ENCODE measurements at regions not wholly inside any gene's neighbourhood (a gene's known extent, or its start where the extent isn't known, plus 50 kb on each side); places are given as distances from the start of the nearest gene placed in this dataset.

- BruUV-seq (replicated peaks), result no TSS peak
Observed at GRCh38 chr3:80889535-80889934, 871.9 kb downstream of the GBE1 start.

More at GRCh38 chr3:80889535-80889934, 871.9 kb downstream of the GBE1 start:
- no peak overlapping the region for H2AFZ ChIP-seq (ENCODE audit: low read depth, low read length)
- H3K9me1 ChIP-seq (ENCODE audit: control insufficient read depth, insufficient read depth, low read length), result no peaks in the 10 kb centered on the region
- no peaks in the 10 kb centered on the region for H3K4me1 ChIP-seq (replicated peaks in 1 of 2; ENCODE audit: control insufficient read depth in 2 of 2, insufficient read depth in 2 of 2, low read length in 2 of 2)
- ChIA-PET POLR2A (no interaction called here), CTCF (ENCODE audit: low intra/inter-chr PET ratio) (no interaction called here)
- H3K27me3 ChIP-seq (ENCODE audit: control insufficient read depth in 2 of 2, insufficient read depth in 2 of 2, low read length in 2 of 2), result no peaks in the 10 kb centered on the region
- no peaks in the 10 kb centered on the region for H3K9me3 ChIP-seq (replicated peaks; ENCODE audit: control insufficient read depth, insufficient read depth, low read depth, low read length)
- H4K20me1 ChIP-seq (replicated peaks; ENCODE audit: control insufficient read depth, insufficient read depth, low read length), result no peaks in the 10 kb centered on the region
- intact Hi-C loops (cut with micrococcal nuclease) (no loop called here), in situ Hi-C loops (cut with MboI) (no loop called here)
- FAIRE-seq (no peak), DNase-seq (ENCODE audit: extremely low read depth in 1 of 4, low spot score in 3 of 4) (no peak), ATAC-seq (no peak)
- no peaks in the 10 kb centered on the region for H3K79me2 ChIP-seq (ENCODE audit: control insufficient read depth, insufficient read depth, low read length)
- H3K36me3 ChIP-seq (ENCODE audit: control insufficient read depth, insufficient read depth, low read length), result no peaks in the 10 kb centered on the region
- no peak overlapping the region for H3K4me2 ChIP-seq (ENCODE audit: insufficient read depth, low read length)
- H3K27ac ChIP-seq (ENCODE audit: extremely low read depth, low read depth, low read length), result no peak overlapping the region
- TF ChIP-seq ARID1B (IDR thresholded peaks at IDR 0.05), result no peak
- no peak for TF ChIP-seq E2F1 (CRISPR knock-in tag; IDR thresholded peaks at IDR 0.05)
- TF ChIP-seq KLF1 (tag; IDR thresholded peaks at IDR 0.05), result no peak
- no peak for TF ChIP-seq FOXO4 (CRISPR knock-in tag; IDR thresholded peaks at IDR 0.05)
- TF ChIP-seq HSF4 (CRISPR knock-in tag; IDR thresholded peaks at IDR 0.05; ENCODE audit: borderline replicate concordance), result no peak
- no peak for TF ChIP-seq SMARCA4 (IDR thresholded peaks at IDR 0.05)
- no peak for TF ChIP-seq KLF13 (tag; IDR thresholded peaks at IDR 0.05; ENCODE audit: borderline replicate concordance, low read depth)
- no peak for TF ChIP-seq ZNF785 (CRISPR knock-in tag; IDR thresholded peaks at IDR 0.05)
- TF ChIP-seq U2AF2 (optimal IDR thresholded peaks at IDR 0.05; ENCODE audit: low read depth, low read length), result no peak
- no peak for TF ChIP-seq SLC30A9 (CRISPR knock-in tag; IDR thresholded peaks at IDR 0.05)
- H3K9ac ChIP-seq (ENCODE audit: insufficient read depth in 1 of 2, low read depth in 2 of 2, low read length in 2 of 2), result no peak overlapping the region
- WGBS (ENCODE audit: insufficient coverage, low coverage, missing lambda C conversion rate), result 14% methylated on average over 2 of the region's 3 CpGs
- no peak overlapping the region for H3K4me3 ChIP-seq

Measured in K562 (cell line).